GM12875 (cell line): ENCODE measurements at regions not wholly inside any gene's neighbourhood (a gene's known extent, or its start where the extent isn't known, plus 50 kb on each side); places are given as distances from the start of the nearest gene placed in this dataset.

Experiments used
- H3K4me3 ChIP-seq: one replicate; pipeline ENCODE4 v1.5.1; 2011; ENCODE audit warnings: low read depth, low read length, control low read depth
- TF ChIP-seq, protein P1 (sequence below): IDR thresholded peaks from 2 replicates; pipeline ENCODE4 v1.5.1; 2011; ENCODE audit warnings: low read depth, mild to moderate bottlenecking, control low read depth, inconsistent platforms, low read length, moderate library complexity, borderline replicate concordance; ENCODE audit not compliant: insufficient read depth

DNA sequence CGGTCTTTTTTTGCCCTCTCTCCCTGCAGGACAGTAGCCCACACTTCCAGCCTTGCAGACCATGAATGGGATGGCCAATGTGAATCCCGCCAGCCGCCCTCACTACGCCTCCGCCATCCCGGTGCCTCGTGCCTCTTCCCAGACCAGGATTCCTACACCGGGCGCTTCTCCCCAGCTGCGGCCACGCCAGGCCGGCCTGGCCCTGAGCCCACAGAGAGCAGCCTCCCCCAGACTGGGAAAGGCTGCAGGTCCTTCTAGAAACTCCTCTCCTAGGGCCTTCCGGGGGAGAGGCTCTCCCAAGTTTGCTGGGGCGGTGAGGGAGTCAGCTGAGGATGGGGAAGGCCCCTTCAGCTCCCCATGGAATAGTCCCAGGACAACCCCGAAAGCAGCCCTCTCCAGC lies 83.9 kb downstream of the NAV1 start:
- H3K4me3 ChIP-seq: no peak overlapping the region
- TF ChIP-seq, protein P1, sequence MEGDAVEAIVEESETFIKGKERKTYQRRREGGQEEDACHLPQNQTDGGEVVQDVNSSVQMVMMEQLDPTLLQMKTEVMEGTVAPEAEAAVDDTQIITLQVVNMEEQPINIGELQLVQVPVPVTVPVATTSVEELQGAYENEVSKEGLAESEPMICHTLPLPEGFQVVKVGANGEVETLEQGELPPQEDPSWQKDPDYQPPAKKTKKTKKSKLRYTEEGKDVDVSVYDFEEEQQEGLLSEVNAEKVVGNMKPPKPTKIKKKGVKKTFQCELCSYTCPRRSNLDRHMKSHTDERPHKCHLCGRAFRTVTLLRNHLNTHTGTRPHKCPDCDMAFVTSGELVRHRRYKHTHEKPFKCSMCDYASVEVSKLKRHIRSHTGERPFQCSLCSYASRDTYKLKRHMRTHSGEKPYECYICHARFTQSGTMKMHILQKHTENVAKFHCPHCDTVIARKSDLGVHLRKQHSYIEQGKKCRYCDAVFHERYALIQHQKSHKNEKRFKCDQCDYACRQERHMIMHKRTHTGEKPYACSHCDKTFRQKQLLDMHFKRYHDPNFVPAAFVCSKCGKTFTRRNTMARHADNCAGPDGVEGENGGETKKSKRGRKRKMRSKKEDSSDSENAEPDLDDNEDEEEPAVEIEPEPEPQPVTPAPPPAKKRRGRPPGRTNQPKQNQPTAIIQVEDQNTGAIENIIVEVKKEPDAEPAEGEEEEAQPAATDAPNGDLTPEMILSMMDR: no peak

- TF ChIP-seq, protein P1: no peak
Observed at GRCh38 chr1:201624741-201625225, 85.9 kb downstream of the NAV1 start.

DNA sequence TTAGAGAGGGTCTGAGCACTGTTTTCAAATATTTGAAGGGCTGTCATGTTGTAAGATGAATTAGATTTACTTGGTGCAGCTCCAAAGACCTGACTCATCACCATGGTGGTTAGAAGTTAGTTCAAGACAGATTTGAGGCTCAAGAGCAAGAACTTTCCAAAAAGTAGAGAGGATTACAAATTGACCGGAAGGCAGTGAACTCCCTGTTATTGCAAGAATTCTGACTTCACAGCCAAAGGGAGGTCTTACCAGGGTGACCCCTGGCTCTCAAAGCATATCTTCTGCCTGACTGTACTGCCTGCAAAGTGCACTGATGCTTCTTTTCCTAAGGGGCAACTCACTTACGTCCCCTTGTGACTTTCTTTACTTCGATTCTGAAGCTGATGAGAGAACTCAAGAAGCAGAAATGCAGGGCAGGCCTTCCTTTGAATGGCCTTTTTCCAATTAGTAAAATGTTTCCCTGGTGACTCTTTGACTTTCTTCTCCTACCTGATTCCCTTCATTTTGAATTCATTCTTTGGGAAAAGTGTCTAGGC lies 86.4 kb downstream of the NAV1 start:
- no peak overlapping the region for H3K4me3 ChIP-seq
- TF ChIP-seq, protein P1: no peak

More at GRCh38 chr1:201624741-201625225, 85.9 kb downstream of the NAV1 start:
- no peak overlapping the region for H3K4me3 ChIP-seq

- TF ChIP-seq, protein P1: no peak
- H3K4me3 ChIP-seq: no peak overlapping the region
Observed at GRCh38 chr1:201625851-201626251, 86.9 kb downstream of the NAV1 start.

DNA sequence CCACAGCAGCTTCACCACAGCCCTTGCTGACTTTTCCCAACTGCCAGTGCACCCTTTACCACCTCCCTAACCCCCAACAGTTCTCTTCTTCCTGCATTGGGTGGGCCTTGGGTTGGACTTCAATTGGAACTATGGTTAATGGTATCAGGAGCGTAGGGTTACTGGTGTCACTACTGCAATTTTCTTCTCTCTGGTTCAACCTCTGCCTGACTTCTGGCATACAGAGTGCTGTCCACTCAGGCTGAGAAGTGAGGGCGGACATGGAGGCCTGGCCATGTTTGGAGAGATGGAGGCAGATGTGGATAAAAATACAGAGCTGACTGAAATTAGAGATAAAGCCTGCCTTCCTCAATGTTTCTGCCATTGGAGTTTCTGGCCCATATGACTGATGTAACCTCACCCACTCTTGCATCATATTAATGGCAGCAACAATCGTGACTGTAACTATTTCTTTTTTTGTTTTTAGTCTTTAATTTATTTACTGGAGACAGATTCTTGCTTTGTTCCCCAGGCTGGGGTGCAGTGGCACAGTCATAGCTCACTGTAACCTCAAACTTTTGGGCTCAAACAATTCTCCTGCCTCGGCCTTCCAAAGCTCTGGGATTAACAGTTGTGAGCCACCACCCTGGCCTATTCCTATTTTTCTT lies 87.8 kb downstream of the NAV1 start:
- TF ChIP-seq, protein P1: no peak
- no peak overlapping the region for H3K4me3 ChIP-seq

DNA sequence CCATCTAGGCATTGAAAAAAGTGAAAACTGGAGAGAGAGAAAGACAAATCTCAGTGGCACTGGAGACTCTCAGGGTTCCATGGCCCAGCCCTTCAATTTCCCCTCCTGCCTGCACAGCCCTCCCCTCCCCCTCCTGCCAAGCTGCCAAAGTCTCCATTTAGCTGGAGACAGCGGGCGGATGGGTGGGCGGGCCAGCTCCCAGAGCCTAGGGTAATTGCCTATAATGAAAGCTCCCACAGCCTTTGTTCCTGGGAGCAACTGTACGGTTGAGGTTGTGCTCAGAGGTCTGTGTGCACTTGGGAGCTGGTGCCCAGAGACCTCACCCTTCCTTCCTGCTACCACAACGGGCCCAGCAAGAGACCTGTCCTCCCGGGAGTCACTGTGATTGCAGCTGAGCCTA lies 89.6 kb downstream of the NAV1 start:
- TF ChIP-seq, protein P1: no peak
- no peak overlapping the region for H3K4me3 ChIP-seq

DNA sequence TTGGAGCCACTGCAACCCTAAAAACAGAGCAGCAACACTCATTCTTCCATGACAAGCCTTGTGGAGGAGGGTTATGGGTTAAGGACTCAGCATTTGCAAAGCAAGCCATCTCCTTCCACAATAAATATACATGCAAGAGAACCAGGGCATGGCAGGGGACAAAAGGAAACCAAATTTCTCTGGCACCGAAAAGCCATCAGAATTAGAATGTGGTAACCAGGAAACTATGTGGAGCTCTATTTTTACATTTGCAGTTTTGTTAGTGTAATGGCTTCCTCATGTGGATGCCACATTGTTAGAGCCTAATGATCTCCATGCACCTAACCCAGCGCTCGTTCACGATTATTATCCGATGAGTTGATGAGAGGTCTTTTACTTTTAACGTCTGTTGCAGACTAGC lies 91.7 kb downstream of the NAV1 start:
- no peak overlapping the region for H3K4me3 ChIP-seq
- TF ChIP-seq, protein P1: no peak
